GDM1 (cell line): ENCODE measurements at regions not wholly inside any gene's neighbourhood (a gene's known extent, or its start where the extent isn't known, plus 50 kb on each side); places are given as distances from the start of the nearest gene placed in this dataset.

Experiments
- DNase-seq: peaks from one replicate; lab custom pipeline; 2025; lab: John Stamatoyannopoulos, UW

DNA sequence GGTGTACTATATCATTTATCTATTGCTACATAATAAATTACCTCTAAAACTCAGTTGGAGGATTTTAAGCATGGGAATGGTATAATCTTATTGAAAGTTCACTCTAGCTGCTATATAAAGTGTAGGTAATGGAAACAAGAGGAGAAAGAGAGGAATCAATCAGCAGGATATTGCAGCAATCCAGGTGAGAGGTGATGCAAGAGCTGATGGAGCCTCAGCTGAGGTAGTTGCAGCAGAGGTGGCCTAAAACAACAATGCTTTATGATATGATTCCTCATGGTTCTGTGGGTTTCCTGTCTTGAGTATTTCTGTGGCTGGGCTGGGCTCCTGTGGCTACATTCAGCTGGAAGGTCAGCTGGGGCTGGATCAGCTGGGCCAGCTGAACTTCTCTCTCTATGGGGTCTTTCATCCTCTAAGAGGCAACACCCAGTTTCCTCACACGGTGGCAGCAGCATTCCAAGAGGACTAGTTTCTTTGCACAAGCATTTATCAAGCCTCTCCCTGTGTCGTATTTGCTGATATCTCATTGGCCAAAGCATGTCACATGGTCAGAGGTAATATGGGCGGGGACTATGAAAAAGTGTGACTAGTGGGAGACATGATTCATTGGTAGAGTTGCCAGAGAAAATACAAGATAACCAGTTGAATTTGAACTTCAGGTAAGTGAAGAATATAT, 135.4 kb upstream of the LARGE1 start:
- peak; percentile 15 for DNase-seq

DNA sequence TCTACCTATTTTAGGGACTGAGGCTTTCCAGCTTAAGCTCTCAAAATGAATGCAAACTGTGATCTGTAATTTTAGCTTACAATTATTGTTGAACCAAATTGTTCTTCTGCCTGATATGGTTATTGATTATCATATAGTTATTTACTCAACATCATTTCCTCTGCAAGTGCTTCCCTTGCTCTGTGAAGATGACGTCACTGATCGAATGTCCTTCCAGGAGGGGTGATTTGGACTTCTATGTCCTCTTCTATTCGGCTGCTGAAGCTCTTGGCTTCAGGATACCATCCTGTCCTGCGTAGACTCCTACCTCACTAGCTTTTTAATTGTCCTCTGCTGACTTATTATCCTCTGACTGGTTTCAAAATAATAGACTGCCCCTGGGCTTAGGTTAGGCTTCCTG, 137.4 kb upstream of the LARGE1 start:
- DNase-seq, result no peak

DNA sequence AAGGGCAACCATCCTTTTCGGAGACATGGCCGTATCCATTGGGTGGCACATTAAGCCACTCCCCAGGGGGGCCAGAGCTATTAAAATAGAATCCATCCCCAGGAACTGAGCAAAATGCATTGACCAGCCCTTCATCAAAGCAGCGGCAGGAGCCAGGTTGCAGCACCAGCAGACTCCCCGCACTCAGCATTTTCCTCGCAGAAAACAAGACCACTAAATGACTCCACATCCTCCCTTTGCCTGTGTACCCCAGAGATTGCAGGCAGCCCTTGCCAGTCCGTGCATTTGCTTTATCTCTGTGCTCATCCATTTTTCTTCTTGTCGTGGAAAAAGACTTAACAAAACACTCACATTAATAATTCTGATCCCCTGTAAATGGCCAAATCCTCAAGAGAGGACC, 144.4 kb upstream of the LARGE1 start:
- DNase-seq, result no peak

DNA sequence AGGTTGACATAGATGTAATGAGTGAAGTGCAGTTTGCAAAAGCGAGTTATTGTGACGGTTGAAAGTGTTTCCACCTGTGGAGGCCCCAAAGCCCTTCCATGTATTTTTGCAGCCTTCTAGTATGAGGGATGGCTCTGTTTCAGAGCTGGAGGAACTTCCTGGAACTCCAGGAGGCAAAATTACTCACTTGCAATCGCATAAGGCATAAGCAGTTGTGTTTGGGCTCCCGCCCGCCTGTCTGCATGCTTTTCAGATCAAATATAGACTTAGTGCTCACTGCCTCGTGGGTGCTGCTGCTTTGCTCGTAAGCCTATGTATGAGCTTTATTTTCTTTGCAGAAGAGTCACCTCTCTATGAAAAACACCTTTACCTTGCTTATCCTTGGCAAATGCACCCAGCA, 146.8 kb upstream of the LARGE1 start:
- DNase-seq, result no peak

DNA sequence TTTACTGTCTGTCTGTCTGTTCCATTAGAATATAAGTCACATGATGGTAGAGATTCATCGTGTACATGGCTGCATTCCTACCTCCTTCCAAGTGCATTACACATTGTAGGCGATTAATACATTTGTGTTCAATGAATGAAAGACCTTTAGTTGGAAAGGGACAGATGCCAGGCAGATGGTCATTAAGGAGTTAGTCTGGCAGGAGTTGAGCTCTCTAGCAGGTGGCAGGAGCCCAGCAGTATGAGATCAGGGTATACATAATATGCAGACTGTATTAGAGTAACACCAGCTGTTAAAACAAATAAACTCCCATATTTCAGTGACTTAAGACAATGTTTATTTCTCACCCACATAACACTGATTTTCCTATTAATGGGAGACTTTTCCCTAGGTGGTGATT, 147.7 kb upstream of the LARGE1 start:
- DNase-seq, result no peak

DNA sequence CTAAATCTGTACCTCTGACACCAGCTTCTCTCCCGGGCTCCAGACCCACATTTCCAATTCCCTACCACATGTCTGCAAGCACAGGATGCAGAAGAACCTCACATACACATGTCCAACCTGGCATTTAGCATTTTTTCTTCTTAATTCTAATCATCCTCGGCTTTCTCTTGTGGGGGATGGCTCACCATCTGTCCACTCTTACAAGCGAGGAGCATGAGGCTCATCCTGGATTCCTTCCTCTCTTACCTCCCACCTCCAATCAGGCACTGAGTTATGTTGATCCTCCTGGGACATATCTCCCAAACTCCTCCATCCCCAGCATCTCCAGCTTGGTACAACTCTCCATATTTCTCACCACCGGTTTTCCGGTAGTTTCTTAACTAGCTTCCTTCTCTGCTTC, 149.8 kb upstream of the LARGE1 start:
- DNase-seq, result no peak

DNA sequence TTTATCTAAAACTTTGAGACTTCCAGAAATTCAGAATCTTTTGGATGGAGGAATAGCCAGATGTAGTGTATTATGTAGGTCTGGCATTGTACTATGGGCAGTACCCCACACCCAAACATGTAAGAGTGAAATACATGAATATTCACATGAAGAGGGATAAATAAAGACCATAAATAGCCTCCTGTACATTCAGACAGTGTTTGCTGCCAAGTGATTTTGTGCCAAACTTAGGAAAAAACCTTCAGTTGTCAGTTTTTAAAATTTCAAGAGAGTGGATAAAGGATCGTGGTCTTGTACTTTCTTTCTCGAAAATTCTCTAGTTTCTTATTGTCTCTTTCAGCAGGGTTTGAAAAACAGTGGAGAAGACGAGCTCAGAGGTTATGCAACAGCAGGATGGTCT, 150.3 kb upstream of the LARGE1 start:
- DNase-seq, result no peak

DNA sequence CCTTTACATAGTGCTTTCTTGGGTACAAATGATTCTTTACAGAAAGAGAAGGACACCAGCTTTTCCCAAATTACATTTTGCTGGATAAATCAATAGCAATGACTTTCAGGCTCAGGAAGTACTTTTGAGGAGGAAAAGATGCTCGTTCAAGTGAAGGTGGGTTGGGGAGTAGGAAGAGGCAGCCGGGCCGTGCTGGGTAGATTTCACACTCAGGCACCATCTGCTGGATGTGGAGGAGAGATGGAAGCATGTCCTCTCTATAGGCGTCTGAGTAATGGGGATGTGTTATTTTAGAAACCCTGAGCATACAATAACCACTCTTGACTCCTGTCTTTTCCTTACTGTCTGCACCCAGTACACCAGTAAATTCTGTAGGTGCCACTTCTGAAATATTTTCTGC, 152.3 kb upstream of the LARGE1 start:
- no peak for DNase-seq

DNA sequence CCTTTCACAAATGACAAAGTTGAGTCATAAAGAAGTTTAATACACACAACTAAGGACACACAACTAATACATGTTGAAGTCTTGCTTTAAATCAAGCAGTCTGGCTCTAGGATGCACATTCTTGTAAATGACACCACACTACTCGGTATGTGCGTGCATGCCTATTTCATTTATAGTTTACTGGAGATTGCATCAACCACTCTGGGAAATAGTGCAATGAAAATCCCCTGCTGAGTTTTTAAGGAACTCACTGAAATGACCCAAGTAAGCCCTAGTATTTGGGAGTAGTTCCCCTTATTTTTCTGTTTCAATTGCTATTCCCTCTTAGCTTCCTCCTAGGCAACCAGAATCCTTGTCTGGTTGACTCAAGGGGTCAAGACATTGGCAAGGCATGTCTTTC, 160.2 kb upstream of the LARGE1 start:
- no peak for DNase-seq

DNA sequence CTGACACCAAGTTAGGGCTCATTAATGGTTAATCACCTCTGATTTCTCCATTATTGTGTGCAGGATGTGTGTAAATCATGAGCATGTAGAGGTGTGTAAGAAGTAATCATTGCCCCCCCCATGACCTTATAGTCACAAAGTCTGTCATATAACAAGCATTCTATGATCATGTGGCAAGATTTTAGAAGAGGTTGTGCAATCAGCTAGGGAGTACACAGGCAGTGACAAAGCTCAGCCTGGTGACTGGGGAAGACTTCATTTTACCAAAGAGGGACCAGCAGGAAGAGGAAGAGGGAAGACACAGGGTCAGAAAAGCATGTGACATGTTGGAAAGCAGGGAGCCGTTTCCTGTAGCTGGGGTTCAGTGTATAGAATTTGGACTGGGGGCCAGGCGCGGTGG, 176.5 kb upstream of the LARGE1 start:
- DNase-seq, result no peak

DNA sequence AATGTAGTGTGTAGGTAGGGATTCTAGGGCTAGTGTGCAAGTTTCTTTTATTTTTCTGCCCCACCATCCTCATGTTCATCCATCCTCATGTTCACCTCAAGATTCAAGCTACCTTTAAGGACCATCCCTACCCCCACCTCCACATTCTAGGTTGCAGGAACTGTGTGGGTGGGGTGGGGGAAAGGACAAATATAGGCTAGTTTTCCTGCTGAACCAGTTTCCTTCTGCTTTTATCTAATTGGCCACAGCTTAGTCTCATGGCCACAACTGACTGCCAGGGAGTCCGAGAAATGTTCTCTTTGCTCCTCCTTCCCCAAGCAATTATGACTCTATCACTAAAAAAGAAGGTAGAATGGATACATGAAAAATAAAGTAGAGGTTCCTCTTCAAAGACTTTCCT, 179.0 kb upstream of the LARGE1 start:
- DNase-seq, result no peak

DNA sequence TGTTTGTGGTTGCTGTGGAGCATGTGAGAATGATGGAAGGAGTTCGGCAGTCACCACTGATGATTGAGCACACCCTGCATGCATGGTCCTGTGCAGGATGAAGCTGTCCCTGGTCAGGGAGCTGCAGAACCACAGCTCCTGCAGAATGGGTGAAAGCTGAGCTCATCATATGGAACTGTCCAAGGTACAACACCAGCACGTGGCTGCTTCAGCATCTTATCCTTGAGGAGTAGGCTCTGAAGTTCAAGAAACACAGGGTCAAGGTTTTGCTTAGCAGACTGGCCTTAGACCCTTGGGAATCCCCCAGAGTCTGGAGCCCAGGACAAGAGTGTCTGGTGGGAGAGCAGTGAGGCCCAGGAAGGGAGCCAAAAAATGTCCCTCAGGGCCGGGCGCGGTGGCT, 182.4 kb upstream of the LARGE1 start:
- DNase-seq, result no peak

DNA sequence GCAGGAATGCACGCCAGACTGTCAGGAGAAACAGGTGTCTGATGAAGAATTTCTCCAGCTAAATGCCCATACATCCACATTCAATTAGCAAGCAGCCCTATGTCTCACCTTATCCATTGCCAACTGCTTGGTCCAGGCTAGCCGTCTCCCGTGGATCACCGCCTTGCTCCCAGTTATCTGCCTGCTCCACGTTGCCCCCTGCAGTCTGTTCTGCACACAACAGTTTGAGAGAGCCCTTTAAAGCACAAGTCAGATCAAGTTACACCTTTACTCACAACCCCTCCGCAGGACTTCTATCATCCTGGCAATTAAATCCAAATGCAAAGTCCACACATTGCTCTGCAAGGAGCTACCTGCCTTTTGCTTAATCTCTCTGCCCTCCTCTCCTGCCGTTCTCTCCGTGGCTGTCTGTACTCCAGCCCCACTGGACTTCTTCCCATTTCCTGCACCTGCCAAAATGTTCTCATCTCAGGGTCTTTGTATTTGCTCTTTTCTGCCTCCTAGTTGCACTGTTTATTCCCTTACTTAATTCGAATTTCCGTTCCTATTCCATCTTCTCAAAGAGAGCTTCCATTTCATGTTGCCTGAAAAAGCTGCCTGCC, 185.3 kb upstream of the LARGE1 start:
- no peak for DNase-seq

DNA sequence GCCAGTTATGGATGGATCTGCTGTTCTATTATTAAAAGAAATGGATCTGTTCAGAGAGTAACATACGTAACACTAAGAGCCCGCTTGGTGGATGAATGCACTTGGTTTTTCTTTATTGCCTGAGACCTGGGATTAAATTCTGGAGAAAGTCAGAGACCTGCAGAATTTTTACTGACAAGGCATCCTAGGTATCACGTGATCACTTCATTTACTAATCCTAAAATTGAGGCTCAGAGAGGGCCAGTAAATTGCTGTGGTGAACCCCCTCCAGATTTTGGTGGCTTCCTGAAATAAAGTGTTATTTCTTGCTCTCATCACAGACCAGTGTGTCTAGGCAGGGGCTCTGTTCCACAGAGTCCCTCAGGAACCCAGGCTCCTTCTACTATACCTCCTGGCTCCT, 187.9 kb upstream of the LARGE1 start:
- no peak for DNase-seq

DNA sequence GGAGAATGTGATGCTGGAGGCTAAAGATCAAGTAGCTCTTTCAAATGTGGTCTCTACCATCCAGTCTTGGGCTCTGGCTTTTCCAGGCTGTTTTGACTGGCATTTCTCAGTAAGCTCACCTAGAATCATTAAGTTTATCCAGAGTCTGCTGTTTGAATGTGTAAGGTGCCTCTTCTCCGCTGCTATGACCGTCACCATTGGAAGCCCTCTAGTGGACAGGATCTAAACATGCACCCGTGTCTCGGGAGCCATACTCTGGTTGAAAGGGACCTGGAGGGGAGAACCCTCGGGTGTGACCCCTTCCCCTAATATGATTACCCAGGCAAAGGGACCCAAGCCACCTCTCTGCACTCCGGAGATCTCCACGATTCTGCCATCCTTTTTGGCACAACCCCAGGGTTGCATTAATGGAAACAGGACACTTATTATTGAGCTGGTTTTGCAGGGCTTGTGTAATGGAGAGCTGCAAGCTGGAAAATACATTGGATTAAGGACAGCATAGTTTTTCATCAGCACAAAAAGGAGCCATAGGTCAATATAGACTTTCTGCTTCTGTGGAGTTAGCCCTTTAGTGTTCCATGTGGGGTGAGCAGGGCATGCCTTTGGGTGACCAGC, 191.0 kb upstream of the LARGE1 start:
- DNase-seq, result no peak

DNA sequence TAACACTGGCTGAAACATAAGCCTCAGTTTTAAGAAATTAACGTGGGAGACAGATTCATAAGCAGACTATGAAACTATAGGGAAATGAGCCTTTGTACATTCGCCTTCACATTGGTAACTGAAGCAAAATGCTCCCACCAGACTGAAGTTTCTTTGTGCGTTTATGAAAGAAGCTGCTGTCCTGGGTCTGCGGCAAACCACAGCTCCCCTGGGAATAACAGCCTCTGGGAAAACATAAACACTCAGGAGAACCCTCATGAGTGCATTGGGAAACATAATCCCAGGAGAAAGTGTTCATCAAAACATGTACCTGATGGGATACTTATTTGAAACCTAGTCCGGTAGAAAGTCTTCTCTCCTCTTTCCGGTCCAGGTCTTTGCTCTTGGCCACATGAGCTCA, 193.1 kb upstream of the LARGE1 start:
- no peak for DNase-seq

DNA sequence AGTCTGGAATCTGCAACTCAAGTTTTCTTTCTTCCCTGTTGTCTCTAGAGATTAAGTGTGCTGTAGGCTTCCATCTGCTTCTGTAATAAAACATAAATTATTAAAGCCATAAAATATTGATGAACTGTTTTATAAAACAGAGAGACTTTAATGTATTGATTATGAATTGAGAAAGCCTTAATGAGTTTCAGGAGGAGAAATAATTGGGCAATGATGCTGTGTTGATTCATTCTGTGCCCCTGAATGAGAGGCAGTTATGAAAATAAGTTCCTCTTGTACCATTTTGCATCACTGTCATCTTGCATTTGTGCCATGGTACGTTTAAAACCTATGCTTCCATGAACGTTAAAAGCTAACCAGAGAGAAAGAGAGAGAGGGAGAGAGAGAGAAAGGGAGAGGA, 194.1 kb upstream of the LARGE1 start:
- no peak for DNase-seq

DNA sequence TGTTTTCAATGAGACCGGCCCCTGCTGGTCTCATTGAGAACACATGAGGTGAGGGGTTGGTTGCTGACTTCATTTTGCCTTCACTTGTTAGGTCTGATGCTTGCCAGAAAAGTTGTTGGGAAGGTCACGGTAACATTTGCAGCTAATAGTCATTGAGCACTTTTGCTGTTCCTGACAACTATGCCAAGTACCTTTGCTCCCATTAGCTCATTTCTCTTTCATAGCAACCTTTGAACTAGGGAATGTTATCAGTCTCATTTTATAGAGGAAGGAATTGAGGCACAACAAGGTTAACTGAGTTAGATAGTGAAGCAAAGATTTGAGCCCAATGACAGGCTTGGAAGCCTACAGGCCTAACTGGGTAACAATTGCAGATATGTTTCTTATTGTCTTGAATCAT, 195.4 kb upstream of the LARGE1 start:
- DNase-seq, result no peak

DNA sequence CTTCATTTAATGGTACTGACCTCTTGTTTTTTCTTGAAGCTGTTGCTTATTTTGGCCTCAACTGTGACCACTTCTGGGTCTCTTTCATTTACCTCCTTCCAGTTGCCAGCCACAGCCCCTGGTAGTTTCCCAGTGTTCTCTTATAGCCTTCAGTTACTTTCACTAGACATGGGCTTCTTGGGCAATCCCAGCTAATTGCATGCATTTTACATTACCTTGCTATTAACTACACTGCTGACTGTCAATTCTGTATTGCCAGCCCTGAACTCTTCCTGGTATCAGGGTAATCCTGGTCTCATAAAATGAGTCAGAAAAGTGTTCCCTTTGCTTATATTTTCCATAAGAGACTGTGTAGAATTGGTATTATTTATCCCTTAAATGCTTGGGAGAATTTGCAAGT, 195.8 kb upstream of the LARGE1 start:
- no peak for DNase-seq

DNA sequence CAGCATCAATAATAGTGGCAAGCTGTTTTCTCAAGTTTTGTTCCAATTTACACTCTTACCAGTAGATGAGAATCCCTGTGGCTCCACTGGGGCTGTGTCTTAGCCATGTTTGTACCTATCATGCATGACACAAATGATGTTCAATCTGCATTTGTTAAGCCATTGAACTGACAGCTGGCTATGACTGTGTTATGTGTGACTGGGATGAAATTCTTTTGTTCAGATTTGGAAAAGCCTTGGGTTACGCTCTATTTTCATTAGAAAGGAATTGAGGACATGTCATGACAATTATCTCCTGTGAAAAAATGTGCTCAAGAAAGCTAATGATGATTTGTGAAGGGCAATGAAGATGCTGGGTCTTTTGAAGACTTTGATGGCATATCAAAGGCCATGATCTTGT, 201.8 kb upstream of the LARGE1 start:
- no peak for DNase-seq

DNA sequence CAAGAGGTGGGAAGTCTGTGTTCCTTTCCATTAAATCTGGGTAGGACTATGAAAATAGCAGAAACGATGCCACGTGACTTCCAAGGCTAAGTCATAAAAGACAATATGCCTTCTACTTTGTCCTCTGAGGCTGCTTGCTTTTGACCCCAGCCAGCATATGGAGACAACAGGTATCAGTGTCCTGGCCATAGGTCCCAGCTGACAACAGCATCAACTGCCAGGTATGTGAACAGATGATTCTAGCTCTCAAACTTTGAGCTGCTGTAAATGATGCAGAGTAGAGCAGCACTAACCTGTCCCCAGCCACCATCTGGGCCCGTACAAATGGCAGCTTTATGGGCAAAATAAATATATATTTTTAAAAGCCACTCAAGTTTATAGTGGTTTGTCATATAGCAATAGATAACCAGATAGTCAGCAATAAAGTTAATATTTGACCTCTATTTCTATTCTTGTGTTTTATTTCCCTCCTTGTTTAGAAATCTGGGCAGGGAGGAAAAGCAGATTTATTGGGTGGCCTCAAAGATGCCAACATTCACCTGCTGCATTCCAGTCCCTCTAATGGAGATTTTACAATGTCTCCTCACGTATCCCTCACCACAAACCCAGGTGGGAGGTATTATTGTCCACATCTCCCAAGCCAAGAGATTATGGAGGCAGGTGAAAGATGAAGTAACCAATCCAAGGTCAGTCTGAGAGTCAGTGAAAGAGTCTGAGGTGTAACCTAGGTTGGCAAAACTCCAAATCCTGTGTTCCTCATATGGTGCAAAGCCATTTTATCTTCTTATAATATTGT, 209.6 kb upstream of the LARGE1 start:
- no peak for DNase-seq

DNA sequence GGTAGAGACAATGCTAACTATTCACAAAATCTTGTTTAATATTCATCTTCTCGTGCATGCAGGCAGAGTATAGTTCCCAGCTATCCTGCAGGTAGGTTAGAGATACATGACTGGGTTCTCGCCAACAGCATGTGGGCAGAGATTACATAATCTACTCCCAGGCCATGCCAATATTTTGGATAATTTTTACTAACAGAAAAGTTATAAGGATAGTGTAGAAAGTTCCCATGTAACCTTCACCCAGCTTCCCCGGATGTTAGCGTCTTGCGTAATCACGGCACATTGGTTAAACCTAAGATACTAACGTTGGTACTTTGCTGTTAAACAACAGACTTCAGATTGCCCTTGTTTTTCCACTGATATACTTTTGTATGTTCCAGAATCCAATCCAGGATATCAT, 215.5 kb upstream of the LARGE1 start:
- DNase-seq, result no peak

DNA sequence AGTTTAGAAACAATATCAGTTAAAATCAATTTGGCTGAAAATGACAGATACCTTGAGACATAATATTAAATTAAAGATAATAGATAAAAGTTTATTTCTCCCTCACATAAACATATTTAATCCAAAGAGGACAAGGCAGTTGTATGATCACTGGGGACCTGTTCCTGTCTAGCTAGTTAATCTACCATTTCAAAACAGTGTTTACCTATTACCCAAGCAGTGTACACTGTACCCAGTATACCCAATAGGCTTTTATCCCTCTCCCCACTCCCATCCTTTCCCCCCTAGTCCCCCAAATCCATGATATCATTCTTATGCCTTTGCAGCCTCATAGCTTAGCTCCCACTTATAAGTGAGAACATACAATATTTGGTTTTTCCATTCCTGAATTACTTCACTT, 229.7 kb upstream of the LARGE1 start:
- DNase-seq, result no peak
